HepG2 (cell line): ENCODE measurements at regions not wholly inside any gene's neighbourhood (a gene's known extent, or its start where the extent isn't known, plus 50 kb on each side); places are given as distances from the start of the nearest gene placed in this dataset.

ENCODE experiments used
- ATAC-seq: fragments of 200-7000 bp; cut with Tn5 transposase; 3 replicates; pipeline ENCODE4 v1.9.1; 2020; ENCODE audit warnings: mild to moderate bottlenecking, moderate library complexity
- BruUV-seq: library from RNA; stranded (reverse); fragments of 400-500 nt; replicated peaks from 2 replicates; lab custom pipeline; 2021; lab: Mats Ljungman, UMichigan
- CTCF ChIA-PET: fragments of 300-600 bp; formaldehyde crosslinking; extraction: SDS; loops from one replicate; lab custom pipeline; 2021; ENCODE audit warnings: low total read pairs, inconsistent platforms, low intra/inter-chr PET ratio; lab: Yijun Ruan, JAX
- POLR2A ChIA-PET: fragments of 350-600 bp; sonication (Branson Sonifier 250); formaldehyde crosslinking; loops from one replicate; lab custom pipeline; 2020; ENCODE audit warnings: antibody characterized with exemption, inconsistent platforms; lab: Yijun Ruan, JAX
- DNase-seq: peaks from one replicate; pipeline ENCODE4 v3.0.0-alpha.2; 2015; ENCODE audit warnings: low spot score
- FAIRE-seq: peaks from 3 replicates; lab custom pipeline; 2011; peaks lifted over from hg19 to GRCh38; lab: Jason Lieb, UNC
- H2AFZ ChIP-seq: one replicate; pipeline ENCODE4 v1.6.1; 2011; ENCODE audit warnings: low read length, inconsistent platforms
- H3K27ac ChIP-seq: fragments of 300-600 bp; 3 replicates; pipeline ENCODE4 v1.8.0; 2011; ENCODE audit warnings: mixed run types, mild to moderate bottlenecking, mixed read lengths, low read length, inconsistent platforms; ENCODE audit not compliant: insufficient read depth; ENCODE audit errors: extremely low read length
- H3K27me3 ChIP-seq, 2 experiments: fragments of 200-600 bp in 1 of 2; 2 replicates in 1 of 2; 3 replicates in 1 of 2; pipeline versions ENCODE4 v1.6.0 to v1.8.0; 2011; ENCODE audit warnings: low read length in 2 of 2, mild to moderate bottlenecking in 2 of 2, moderate library complexity in 2 of 2, inconsistent platforms in 1 of 2; ENCODE audit not compliant: insufficient read depth in 2 of 2, control insufficient read depth in 1 of 2
- H3K36me3 ChIP-seq, 2 experiments: fragments of 200-600 bp in 1 of 2; replicated peaks in 1 of 2; 2 replicates in 1 of 2; 3 replicates in 1 of 2; pipeline versions ENCODE4 v1.5.1 to v1.8.0; 2011; ENCODE audit warnings: low read length in 2 of 2, inconsistent platforms in 1 of 2; ENCODE audit not compliant: insufficient read depth in 2 of 2, control insufficient read depth in 1 of 2
- H3K4me1 ChIP-seq: 2 replicates; pipeline ENCODE4 v1.5.1; 2012; ENCODE audit warnings: low read length, inconsistent platforms; ENCODE audit not compliant: insufficient read depth
- H3K4me2 ChIP-seq: 2 replicates; pipeline ENCODE4 v1.6.0; 2011; ENCODE audit warnings: low read depth, low read length, inconsistent platforms
- H3K4me3 ChIP-seq, 3 experiments: fragments of 200-600 bp in 1 of 3; sonication (generic), shearing (Covaris generic) in 1 of 3; replicated peaks in 1 of 3; 2 replicates each; pipeline ENCODE4 v1.5.1; 2011 to 2016; ENCODE audit warnings: low read length in 3 of 3, inconsistent platforms in 2 of 3, low read depth in 2 of 3, mild to moderate bottlenecking in 2 of 3, control low read depth in 1 of 3, mixed read lengths in 1 of 3; ENCODE audit not compliant: insufficient read depth in 1 of 3
- H3K79me2 ChIP-seq: one replicate; pipeline ENCODE4 v1.6.1; 2011; ENCODE audit warnings: low read length, inconsistent platforms; ENCODE audit not compliant: insufficient read depth
- H3K9ac ChIP-seq: 2 replicates; pipeline ENCODE4 v1.6.0; 2011; ENCODE audit warnings: mild to moderate bottlenecking, low read depth, low read length, inconsistent platforms; ENCODE audit not compliant: insufficient read depth
- H3K9me3 ChIP-seq: 2 replicates; pipeline ENCODE4 v1.5.1; 2012; ENCODE audit warnings: mild to moderate bottlenecking, low read length
- H4K20me1 ChIP-seq: 2 replicates; pipeline ENCODE4 v1.6.0; 2011; ENCODE audit warnings: inconsistent platforms, mild to moderate bottlenecking, low read length, moderate library complexity; ENCODE audit not compliant: insufficient read depth
- BCL6 ChIP-seq: IDR thresholded peaks from 2 replicates; pipeline ENCODE4 v1.6.1; 2016; ENCODE audit warnings: missing genetic modification reagents, missing compliant biosample characterization
- FOSL2 ChIP-seq: sonication (generic); formaldehyde crosslinking; IDR thresholded peaks from 2 replicates; pipeline ENCODE4 v1.4.0; 2020; ENCODE audit warnings: missing genetic modification reagents
- MEIS2 ChIP-seq: sonication (generic); formaldehyde crosslinking; IDR thresholded peaks from 2 replicates; pipeline ENCODE4 v1.9.0; 2021; ENCODE audit warnings: mild to moderate bottlenecking, missing genetic modification reagents
- RNF2 ChIP-seq: fragments of 450-650 bp; conservative IDR thresholded peaks from 2 replicates; pipeline ENCODE4 v1.6.1; 2016; ENCODE audit warnings: low read depth
- SAFB2 ChIP-seq: sonication (generic); formaldehyde crosslinking; IDR thresholded peaks from 2 replicates; pipeline ENCODE4 v1.5.1; 2020; ENCODE audit warnings: missing genetic modification reagents, low read depth, mild to moderate bottlenecking, borderline replicate concordance
- ZKSCAN1 ChIP-seq: fragments of 150-350 bp; IDR thresholded peaks from 2 replicates; pipeline ENCODE4 v1.6.1; 2014; ENCODE audit warnings: low read length
- ZMAT3 ChIP-seq: sonication (generic); formaldehyde crosslinking; conservative IDR thresholded peaks from 2 replicates; pipeline ENCODE4 v1.7.0; 2021; ENCODE audit warnings: missing genetic modification reagents
- ZNF430 ChIP-seq: sonication (generic); formaldehyde crosslinking; IDR thresholded peaks from 2 replicates; pipeline ENCODE4 v1.9.0; 2021; ENCODE audit warnings: mild to moderate bottlenecking, missing genetic modification reagents
- ZNF720 ChIP-seq: sonication (generic); formaldehyde crosslinking; IDR thresholded peaks from 2 replicates; pipeline ENCODE4 v1.4.0; 2020; ENCODE audit warnings: missing genetic modification reagents
- WGBS: methylation state at CpG from one replicate; pipeline ENCODE4 v1.1.6; 2017; ENCODE audit warnings: low lambda C conversion rate; 5-methylcytosine and 5-hydroxymethylcytosine counted together
- in situ Hi-C: cut with HindIII; loops from 2 replicates; pipeline ENCODE4 v1.10.0; 2017; ENCODE audit warnings: low pct_unique_long_range_greater_than_20kb; ENCODE audit not compliant: extremely low pct_ligation_motif_present
- intact Hi-C: fragments of 100-400 bp; cut with micrococcal nuclease; formaldehyde crosslinking; loops from one replicate; pipeline ENCODE4 v1.10.0; 2022; ENCODE audit not compliant: unreplicated experiment
- TF ChIP-seq, protein P1 (sequence below): sonication (generic); formaldehyde crosslinking; IDR thresholded peaks from 2 replicates; pipeline ENCODE4 v1.4.0; 2020; ENCODE audit warnings: mild to moderate bottlenecking, missing genetic modification reagents
- TF ChIP-seq, protein P2 (sequence below): IDR thresholded peaks from 2 replicates; pipeline ENCODE4 v1.4.0; 2020; ENCODE audit warnings: mild to moderate bottlenecking, missing genetic modification reagents

DNA sequence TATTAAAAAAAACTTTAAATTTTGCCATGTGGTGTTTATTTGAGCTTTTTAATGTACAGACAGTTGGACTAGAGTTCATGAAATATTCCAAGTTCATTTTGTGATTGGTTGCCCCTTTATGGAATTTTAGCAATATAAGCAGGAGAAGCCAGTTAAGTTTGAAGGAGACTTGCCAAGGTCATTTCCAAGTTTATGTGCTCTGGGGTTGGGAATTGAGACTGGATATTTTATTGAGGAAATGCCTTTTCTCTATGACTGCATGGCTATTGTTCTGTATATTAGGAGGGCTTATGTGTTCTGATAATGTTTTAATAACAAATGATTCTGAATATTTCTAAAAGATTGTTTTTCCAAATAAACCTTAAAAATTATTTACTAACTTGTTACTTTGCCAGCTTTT is 67.0 kb upstream of the TCF4 start (continued):
- TF ChIP-seq SAFB2, result no peak
- TF ChIP-seq, protein P1, sequence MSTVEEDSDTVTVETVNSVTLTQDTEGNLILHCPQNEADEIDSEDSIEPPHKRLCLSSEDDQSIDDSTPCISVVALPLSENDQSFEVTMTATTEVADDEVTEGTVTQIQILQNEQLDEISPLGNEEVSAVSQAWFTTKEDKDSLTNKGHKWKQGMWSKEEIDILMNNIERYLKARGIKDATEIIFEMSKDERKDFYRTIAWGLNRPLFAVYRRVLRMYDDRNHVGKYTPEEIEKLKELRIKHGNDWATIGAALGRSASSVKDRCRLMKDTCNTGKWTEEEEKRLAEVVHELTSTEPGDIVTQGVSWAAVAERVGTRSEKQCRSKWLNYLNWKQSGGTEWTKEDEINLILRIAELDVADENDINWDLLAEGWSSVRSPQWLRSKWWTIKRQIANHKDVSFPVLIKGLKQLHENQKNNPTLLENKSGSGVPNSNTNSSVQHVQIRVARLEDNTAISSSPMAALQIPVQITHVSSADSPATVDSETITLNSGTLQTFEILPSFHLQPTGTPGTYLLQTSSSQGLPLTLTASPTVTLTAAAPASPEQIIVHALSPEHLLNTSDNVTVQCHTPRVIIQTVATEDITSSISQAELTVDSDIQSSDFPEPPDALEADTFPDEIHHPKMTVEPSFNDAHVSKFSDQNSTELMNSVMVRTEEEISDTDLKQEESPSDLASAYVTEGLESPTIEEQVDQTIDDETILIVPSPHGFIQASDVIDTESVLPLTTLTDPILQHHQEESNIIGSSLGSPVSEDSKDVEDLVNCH (CRISPR knock-in tag), result no peak
- TF ChIP-seq ZNF720, result no peak

DNA sequence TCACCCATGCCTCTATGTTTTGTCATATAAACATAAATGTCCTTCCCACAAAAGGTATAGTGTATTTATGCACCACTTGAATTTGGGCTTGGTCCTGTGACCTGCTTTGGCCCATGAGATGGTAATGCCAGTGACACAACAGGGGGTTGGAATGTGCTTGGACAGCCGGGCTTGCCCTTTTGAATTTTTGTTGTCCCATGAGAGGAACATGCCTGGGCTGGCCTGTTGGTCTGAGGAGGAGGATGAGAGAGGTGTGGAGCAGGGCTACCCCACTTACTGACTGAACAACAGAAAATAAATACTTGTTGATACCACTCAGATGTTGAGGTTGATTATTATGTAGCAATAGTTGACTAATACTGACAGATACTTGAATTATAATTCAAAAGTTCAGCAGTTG is 63.2 kb upstream of the TCF4 start:
- no peak overlapping the region for H2AFZ ChIP-seq
- H3K9me3 ChIP-seq, result peaks cover 78% of the 10 kb centered on the region
- no peak for ATAC-seq
- no peak for FAIRE-seq
- H3K4me2 ChIP-seq, result no peak overlapping the region
- H3K27me3 ChIP-seq, result no peaks in the 10 kb centered on the region
- H3K4me3 ChIP-seq, result no peak overlapping the region
- TF ChIP-seq ZKSCAN1 (no peak), MEIS2 (CRISPR knock-in tag) (no peak), ZNF430 (CRISPR knock-in tag) (no peak), FOSL2 (CRISPR knock-in tag) (no peak), ZMAT3 (CRISPR knock-in tag) (no peak), BCL6 (no peak), RNF2 (no peak)
- TF ChIP-seq, protein P2, sequence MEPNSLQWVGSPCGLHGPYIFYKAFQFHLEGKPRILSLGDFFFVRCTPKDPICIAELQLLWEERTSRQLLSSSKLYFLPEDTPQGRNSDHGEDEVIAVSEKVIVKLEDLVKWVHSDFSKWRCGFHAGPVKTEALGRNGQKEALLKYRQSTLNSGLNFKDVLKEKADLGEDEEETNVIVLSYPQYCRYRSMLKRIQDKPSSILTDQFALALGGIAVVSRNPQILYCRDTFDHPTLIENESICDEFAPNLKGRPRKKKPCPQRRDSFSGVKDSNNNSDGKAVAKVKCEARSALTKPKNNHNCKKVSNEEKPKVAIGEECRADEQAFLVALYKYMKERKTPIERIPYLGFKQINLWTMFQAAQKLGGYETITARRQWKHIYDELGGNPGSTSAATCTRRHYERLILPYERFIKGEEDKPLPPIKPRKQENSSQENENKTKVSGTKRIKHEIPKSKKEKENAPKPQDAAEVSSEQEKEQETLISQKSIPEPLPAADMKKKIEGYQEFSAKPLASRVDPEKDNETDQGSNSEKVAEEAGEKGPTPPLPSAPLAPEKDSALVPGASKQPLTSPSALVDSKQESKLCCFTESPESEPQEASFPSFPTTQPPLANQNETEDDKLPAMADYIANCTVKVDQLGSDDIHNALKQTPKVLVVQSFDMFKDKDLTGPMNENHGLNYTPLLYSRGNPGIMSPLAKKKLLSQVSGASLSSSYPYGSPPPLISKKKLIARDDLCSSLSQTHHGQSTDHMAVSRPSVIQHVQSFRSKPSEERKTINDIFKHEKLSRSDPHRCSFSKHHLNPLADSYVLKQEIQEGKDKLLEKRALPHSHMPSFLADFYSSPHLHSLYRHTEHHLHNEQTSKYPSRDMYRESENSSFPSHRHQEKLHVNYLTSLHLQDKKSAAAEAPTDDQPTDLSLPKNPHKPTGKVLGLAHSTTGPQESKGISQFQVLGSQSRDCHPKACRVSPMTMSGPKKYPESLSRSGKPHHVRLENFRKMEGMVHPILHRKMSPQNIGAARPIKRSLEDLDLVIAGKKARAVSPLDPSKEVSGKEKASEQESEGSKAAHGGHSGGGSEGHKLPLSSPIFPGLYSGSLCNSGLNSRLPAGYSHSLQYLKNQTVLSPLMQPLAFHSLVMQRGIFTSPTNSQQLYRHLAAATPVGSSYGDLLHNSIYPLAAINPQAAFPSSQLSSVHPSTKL (CRISPR knock-in tag), result no peak
- H4K20me1 ChIP-seq, result no peaks in the 10 kb centered on the region
- no peaks in the 10 kb centered on the region for H3K36me3 ChIP-seq
- no peaks in the 10 kb centered on the region for H3K4me1 ChIP-seq
- POLR2A ChIA-PET, result no interaction called here
- no TSS peak for BruUV-seq
- no peak overlapping the region for H3K9ac ChIP-seq
- H3K27ac ChIP-seq, result no peak overlapping the region
- intact Hi-C loops, result no loop called here
- in situ Hi-C loops, result no loop called here
- 0% methylated on average over 1 of the region's 1 CpG for WGBS
- CTCF ChIA-PET, result no interaction called here
- DNase-seq, result no peak
- H3K79me2 ChIP-seq, result no peaks in the 10 kb centered on the region
